ENCODE measurements at regions not wholly inside any gene's neighbourhood (a gene's known extent, or its start where the extent isn't known, plus 50 kb on each side); places are given as distances from the start of the nearest gene placed in this dataset.

DNA sequence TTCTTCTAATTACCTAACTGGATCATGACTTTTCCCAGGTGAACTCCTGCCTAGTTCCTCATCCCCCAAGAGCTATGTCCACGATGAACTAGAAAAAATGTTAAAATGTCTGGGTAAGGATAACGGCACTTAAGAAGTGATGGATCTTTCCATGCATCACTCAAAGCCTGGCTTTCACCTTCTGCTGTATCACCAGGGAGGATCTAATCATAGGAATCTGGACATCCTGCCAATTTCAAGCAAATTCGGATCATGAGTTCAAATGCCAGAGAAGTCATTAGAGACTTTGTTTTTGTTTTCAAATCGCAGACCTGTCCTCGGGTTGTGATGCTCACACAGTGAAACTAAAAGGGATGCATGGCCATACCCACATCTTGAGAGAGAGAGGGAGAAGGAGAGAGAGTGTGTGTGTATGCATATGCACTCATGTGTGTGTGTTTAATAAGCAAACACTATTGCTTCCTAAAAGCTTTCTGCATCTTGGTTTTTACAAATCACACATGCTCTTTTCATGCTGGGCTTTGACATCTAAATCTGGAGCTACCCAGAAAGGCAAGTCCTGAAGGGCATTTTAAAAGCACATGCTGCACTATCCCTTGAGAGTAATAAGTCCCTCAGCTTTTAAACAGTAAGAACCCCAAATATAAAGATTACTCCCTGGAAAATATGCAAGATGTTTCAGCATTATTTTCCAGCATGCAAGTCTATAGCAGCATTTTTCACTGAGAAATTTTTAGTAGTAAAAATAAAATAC, 524.6 kb upstream of the NOX3 start:
- no peak for DNase-seq (ENCODE audit: low read depth)

GRCh38 chr6:155975506-155975905, 519.9 kb upstream of the NOX3 start:
- no peak for DNase-seq (ENCODE audit: low read depth)

GRCh38 chr6:155974811-155975323, 519.2 kb upstream of the NOX3 start:
- no peak for DNase-seq (ENCODE audit: low read depth)

DNA sequence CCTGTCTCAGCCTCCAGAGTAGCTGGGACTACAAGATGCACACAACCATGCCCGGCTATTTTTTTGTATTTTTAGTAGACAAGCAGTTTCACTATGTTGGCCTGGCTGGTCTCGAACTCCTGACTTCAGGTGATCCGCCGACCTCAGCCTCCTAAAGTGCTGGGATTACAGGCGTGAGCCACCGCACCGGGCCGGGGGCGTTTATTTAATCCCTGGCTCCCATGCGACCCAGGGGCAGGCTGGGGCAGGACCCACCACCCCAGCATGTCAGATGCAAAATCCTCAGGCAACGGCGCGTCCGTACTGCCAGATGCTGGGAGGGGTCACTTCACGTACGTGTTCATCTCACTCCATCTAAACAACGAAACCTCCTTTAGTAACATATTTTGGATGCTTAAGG, 518.7 kb upstream of the NOX3 start:
- no peak for DNase-seq (ENCODE audit: low read depth)

- no peak for DNase-seq (ENCODE audit: low read depth)
Observed at GRCh38 chr6:155970876-155971708, 515.5 kb upstream of the NOX3 start.

GRCh38 chr6:155970472-155970871, 514.8 kb upstream of the NOX3 start:
- no peak for DNase-seq (ENCODE audit: low read depth)

DNA sequence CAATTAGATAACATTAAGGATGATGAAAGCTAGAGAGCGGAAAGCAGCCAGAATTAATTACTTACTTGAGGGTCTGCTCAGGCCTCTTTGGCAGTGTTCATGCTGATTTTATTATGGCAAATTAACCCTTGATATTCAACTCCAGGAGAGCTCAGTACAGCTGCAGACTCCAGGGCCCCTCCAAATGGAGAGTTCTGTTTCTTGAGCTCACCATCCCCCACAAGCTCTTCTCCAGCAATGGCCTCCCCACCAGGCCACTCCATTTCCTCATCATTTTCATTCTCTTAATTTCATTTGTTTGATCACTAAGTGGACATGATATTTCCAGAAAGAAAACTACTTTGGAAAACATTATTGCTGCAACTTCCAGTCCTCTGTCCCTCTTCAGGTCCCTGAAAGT, 513.3 kb upstream of the NOX3 start:
- no peak for DNase-seq (ENCODE audit: low read depth)

GRCh38 chr6:155967322-155967721, 511.7 kb upstream of the NOX3 start:
- no peak for DNase-seq (ENCODE audit: low read depth)

DNA sequence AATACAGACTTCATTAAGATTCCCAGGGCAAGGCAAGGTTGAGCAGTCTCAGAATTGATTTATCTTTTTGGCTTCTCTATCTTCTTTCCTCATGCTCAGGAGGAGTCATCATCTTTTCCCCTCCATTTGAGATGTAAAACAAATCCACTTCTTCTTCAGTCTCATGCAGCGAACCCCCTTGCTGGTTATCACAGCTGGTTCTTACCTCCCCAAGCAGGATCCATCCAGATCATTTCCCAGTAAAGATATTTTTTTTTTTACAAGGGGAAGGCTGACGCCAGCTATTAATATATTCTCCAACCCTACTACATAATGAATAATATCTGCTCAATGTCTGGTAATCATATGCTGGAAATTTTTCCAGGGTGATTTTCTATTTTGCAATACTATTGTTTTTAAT, 508.9 kb upstream of the NOX3 start:
- no peak for DNase-seq (ENCODE audit: low read depth)

DNA sequence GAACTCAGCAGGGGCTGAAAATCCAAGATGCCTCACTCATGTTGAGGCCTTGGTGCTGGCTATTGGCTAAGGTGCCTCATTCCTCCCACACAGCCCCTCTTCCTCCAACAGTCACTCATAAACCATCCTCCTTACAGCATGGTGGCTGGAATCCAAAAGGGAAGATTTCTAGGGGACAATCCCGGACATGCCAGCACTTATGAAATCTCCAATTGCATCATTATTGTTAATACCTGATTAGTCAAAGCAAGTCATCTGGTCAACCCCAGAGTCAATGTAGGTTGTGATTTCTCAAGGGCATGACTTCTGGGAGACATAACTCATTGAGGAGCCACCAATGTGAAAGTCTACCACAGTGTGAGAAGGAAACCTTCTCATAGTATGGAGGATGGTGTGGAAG, 506.6 kb upstream of the NOX3 start:
- DNase-seq (ENCODE audit: low read depth) = no peak

DNA sequence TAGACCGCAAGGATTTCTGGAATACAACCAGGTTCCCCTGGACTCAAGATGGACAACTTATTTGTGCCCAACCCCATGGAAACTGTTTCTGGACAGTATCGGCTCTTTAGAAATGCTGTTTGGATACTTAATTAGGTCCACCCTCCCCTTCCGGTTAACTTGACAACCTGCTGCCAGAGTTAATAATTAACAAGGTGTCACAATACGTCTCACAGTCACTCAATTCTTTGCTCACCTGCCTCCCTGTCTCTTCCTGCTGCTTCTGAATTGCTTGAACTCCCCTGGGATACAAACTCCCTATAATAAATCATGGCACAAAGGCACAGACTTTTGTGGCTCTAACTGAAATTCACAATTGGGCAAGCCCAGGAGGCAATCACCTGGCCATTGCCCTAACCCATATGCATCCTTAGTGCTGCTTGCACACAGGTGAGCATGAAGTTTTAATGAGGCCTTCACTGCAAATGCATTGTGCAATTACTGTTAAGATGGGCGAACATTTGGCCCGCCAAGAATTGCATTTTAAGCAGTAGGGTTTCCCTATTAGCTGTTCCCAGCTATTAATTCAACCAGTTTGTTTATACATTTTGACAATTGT, 504.4 kb upstream of the NOX3 start:
- no peak for DNase-seq (ENCODE audit: low read depth)

DNA sequence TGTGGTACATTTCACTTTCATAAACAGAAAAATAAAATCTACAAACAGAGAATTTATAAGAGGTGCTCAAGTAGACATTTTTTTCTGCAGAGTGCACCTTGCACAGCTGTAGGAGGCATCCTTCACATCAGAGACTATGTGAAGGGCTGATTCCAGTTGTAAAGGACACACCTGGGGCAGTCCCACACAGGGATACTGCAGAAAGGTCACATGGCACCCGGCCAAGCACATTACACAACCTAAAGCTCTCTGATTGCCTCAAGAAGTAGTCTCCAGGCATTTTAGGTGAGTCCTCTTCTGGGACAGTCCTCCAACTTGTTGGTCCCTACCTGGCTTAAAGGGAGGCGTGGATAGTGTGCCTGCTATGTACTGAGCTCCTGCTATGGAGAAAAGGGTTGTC, 502.9 kb upstream of the NOX3 start:
- DNase-seq (ENCODE audit: low read depth) = no peak

GRCh38 chr6:155955038-155955437, 499.4 kb upstream of the NOX3 start:
- no peak for DNase-seq (ENCODE audit: low read depth)

DNA sequence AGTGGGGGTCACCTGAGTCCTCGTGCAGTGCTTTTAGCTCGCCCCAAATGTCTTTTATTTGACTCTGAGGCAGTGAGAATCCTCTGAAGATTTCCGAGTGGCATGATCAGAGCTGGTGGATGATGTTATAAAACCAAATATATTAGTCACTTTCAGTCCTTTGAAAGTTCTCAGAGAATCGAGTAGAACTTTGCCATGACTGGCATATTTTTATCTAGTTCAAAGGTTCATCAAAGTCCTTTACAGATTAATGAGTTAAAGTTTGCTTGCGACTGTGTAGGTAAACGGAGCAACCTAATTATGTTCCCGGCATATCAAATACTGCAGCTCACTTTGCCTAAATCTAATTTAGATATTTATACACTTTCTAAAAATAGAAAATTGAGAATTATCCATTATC, 498.5 kb upstream of the NOX3 start:
- no peak for DNase-seq (ENCODE audit: low read depth)

- DNase-seq (ENCODE audit: low read depth) = no peak
Observed at GRCh38 chr6:155949256-155949655, 493.6 kb upstream of the NOX3 start.

- no peak for DNase-seq (ENCODE audit: low read depth)
Observed at GRCh38 chr6:155946860-155947259, 491.2 kb upstream of the NOX3 start.

GRCh38 chr6:155943635-155944034, 488.0 kb upstream of the NOX3 start:
- DNase-seq (ENCODE audit: low read depth) = peak; percentile 7

GRCh38 chr6:155939253-155939652, 483.6 kb upstream of the NOX3 start:
- no peak for DNase-seq (ENCODE audit: low read depth)

- no peak for DNase-seq (ENCODE audit: low read depth)
Observed at GRCh38 chr6:155936551-155936950, 480.9 kb upstream of the NOX3 start.

- no peak for DNase-seq (ENCODE audit: low read depth)
Observed at GRCh38 chr6:155936127-155936526, 480.5 kb upstream of the NOX3 start.

GRCh38 chr6:155916846-155917624, 461.4 kb upstream of the NOX3 start:
- no peak for DNase-seq (ENCODE audit: low read depth)

GRCh38 chr6:155915651-155916050, 460.0 kb upstream of the NOX3 start:
- DNase-seq (ENCODE audit: low read depth) = no peak
